ENCODE measurements at regions not wholly inside any gene's neighbourhood (a gene's known extent, or its start where the extent isn't known, plus 50 kb on each side); places are given as distances from the start of the nearest gene placed in this dataset.

DNA sequence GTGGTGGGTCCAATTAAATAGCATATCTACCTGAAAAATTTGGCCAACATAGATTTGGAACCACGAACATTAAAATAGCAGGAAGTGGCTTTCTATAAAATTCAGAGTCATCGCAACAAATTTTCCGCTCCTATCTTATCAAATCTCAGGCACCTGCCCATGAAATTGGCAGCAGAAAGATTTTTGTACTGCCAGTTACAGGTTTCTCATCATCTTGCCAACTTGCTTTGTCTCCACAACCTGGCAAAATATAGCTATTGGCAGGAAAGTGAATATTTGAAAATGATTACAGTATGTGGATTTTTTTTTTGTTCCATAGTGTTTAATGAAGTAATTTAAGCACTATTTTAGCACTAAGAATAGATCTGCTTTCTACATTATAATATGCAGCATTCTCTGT is 161.6 kb upstream of the LRRC3B start:
- FAIRE-seq (no peak), ATAC-seq (no peak), DNase-seq (ENCODE audit: low read depth, low spot score) (no peak)
- ChIA-PET CTCF (no interaction called here), POLR2A (no interaction called here), SMC1A (ENCODE audit: uncharacterized antibody, unreplicated experiment) (no interaction called here), RAD21 (ENCODE audit: unreplicated experiment) (no interaction called here)
- no peak overlapping the region for H3K27ac ChIP-seq (ENCODE audit: control insufficient read depth, insufficient read depth)
- H3K9me3 ChIP-seq (replicated peaks; ENCODE audit: control insufficient read depth, insufficient read depth, low read length) = no peaks in the 10 kb centered on the region
- H4K20me1 ChIP-seq (ENCODE audit: control insufficient read depth, insufficient read depth) = no peaks in the 10 kb centered on the region
- no peak overlapping the region for H3K9ac ChIP-seq (ENCODE audit: control insufficient read depth, insufficient read depth, low read length)
- no peak overlapping the region for H3K4me3 ChIP-seq
- no peaks in the 10 kb centered on the region for H3K4me1 ChIP-seq (ENCODE audit: control insufficient read depth, insufficient read depth, low read length)
- H3K36me3 ChIP-seq (ENCODE audit: control insufficient read depth in 2 of 2, insufficient read depth in 2 of 2, low read length in 1 of 2) = no peaks in the 10 kb centered on the region
- TF ChIP-seq SREBF1 (IDR thresholded peaks at IDR 0.05; ENCODE audit: low read length) = no peak
- no peak for TF ChIP-seq LARP7 (IDR thresholded peaks at IDR 0.05)
- TF ChIP-seq, protein P1, sequence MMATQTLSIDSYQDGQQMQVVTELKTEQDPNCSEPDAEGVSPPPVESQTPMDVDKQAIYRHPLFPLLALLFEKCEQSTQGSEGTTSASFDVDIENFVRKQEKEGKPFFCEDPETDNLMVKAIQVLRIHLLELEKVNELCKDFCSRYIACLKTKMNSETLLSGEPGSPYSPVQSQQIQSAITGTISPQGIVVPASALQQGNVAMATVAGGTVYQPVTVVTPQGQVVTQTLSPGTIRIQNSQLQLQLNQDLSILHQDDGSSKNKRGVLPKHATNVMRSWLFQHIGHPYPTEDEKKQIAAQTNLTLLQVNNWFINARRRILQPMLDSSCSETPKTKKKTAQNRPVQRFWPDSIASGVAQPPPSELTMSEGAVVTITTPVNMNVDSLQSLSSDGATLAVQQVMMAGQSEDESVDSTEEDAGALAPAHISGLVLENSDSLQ (IDR thresholded peaks at IDR 0.05) = no peak
- in situ Hi-C loops (cut with MboI) = no loop called here
- 25% methylated on average over 3 of the region's 3 CpGs for WGBS (ENCODE audit: insufficient coverage, insufficient replicate concordance, low lambda C conversion rate, missing lambda C conversion rate)
- H3K4me2 ChIP-seq (ENCODE audit: control insufficient read depth, insufficient read depth) = no peak overlapping the region
- intact Hi-C loops (cut with micrococcal nuclease; ENCODE audit: unreplicated experiment) = no loop called here
- no TSS peak for BruUV-seq (replicated peaks)
- H2AFZ ChIP-seq (ENCODE audit: control insufficient read depth, low read depth, low read length) = no peak overlapping the region
- H3K27me3 ChIP-seq (replicated peaks in 1 of 2; ENCODE audit: control insufficient read depth in 2 of 2, insufficient read depth in 2 of 2, low read length in 1 of 2) = no peaks in the 10 kb centered on the region
- no peaks in the 10 kb centered on the region for H3K79me2 ChIP-seq (ENCODE audit: control insufficient read depth, insufficient read depth, low read length)

DNA sequence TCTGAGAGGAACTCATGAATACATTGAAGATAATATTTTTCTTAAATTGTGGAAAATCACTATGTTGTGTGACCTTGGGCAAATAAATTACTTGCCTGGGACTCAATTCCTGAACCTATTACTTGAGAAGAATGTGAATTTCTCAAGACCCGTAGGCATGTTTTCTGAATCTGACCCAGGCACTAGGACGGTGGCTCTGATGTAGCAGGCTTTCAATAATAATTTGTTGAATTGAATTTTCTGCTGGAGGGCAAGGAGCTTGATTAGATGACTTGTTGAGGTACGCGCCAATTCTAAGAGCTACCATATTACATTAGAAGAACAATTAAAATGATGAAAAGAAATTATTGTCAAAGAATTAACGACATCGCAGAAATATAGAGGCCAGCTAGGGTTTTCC is 150.2 kb upstream of the LRRC3B start:
- Histone ChIP-seq H3K4me3 (no peak overlapping the region), H3K36me3 (ENCODE audit: control insufficient read depth in 2 of 2, insufficient read depth in 2 of 2, low read length in 1 of 2) (no peaks in the 10 kb centered on the region), H3K9me3 (replicated peaks; ENCODE audit: control insufficient read depth, insufficient read depth, low read length) (no peaks in the 10 kb centered on the region), H2AFZ (ENCODE audit: control insufficient read depth, low read depth, low read length) (no peak overlapping the region), H3K9ac (ENCODE audit: control insufficient read depth, insufficient read depth, low read length) (no peak overlapping the region), H3K4me2 (ENCODE audit: control insufficient read depth, insufficient read depth) (no peak overlapping the region), H3K79me2 (ENCODE audit: control insufficient read depth, insufficient read depth, low read length) (no peaks in the 10 kb centered on the region), H3K27me3 (replicated peaks in 1 of 2; ENCODE audit: control insufficient read depth in 2 of 2, insufficient read depth in 2 of 2, low read length in 1 of 2) (no peaks in the 10 kb centered on the region), H3K27ac (ENCODE audit: control insufficient read depth, insufficient read depth) (no peak overlapping the region), H3K4me1 (ENCODE audit: control insufficient read depth, insufficient read depth, low read length) (no peaks in the 10 kb centered on the region), H4K20me1 (ENCODE audit: control insufficient read depth, insufficient read depth) (no peaks in the 10 kb centered on the region)
- no peak for DNase-seq (ENCODE audit: low read depth, low spot score)
- ATAC-seq = no peak
- in situ Hi-C loops (cut with MboI) = no loop called here
- CTCF ChIA-PET = no interaction called here
- intact Hi-C loops (cut with micrococcal nuclease; ENCODE audit: unreplicated experiment) = no loop called here
- RAD21 ChIA-PET (ENCODE audit: unreplicated experiment) = no interaction called here
- no TSS peak for BruUV-seq (replicated peaks)
- WGBS (ENCODE audit: insufficient coverage, insufficient replicate concordance, low lambda C conversion rate, missing lambda C conversion rate) = 49% methylated on average over 6 of the region's 6 CpGs
- TF ChIP-seq, protein P2, sequence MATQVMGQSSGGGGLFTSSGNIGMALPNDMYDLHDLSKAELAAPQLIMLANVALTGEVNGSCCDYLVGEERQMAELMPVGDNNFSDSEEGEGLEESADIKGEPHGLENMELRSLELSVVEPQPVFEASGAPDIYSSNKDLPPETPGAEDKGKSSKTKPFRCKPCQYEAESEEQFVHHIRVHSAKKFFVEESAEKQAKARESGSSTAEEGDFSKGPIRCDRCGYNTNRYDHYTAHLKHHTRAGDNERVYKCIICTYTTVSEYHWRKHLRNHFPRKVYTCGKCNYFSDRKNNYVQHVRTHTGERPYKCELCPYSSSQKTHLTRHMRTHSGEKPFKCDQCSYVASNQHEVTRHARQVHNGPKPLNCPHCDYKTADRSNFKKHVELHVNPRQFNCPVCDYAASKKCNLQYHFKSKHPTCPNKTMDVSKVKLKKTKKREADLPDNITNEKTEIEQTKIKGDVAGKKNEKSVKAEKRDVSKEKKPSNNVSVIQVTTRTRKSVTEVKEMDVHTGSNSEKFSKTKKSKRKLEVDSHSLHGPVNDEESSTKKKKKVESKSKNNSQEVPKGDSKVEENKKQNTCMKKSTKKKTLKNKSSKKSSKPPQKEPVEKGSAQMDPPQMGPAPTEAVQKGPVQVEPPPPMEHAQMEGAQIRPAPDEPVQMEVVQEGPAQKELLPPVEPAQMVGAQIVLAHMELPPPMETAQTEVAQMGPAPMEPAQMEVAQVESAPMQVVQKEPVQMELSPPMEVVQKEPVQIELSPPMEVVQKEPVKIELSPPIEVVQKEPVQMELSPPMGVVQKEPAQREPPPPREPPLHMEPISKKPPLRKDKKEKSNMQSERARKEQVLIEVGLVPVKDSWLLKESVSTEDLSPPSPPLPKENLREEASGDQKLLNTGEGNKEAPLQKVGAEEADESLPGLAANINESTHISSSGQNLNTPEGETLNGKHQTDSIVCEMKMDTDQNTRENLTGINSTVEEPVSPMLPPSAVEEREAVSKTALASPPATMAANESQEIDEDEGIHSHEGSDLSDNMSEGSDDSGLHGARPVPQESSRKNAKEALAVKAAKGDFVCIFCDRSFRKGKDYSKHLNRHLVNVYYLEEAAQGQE (IDR thresholded peaks at IDR 0.05; ENCODE audit: low read depth, low read length) = no peak
- POLR2A ChIA-PET = no interaction called here
- SMC1A ChIA-PET (ENCODE audit: uncharacterized antibody, unreplicated experiment) = no interaction called here
- no peak for FAIRE-seq
